ENCODE measurements at regions not wholly inside any gene's neighbourhood (a gene's known extent, or its start where the extent isn't known, plus 50 kb on each side); places are given as distances from the start of the nearest gene placed in this dataset.

GRCh38 chr12:14153803-14154202, 172.4 kb upstream of the GRIN2B start:
- H2AFZ ChIP-seq (ENCODE audit: low read length) = no peak overlapping the region
- WGBS (ENCODE audit: low lambda C conversion rate) = 7% methylated on average over 1 of the region's 1 CpG
- H3K36me3 ChIP-seq (replicated peaks in 1 of 2; ENCODE audit: control insufficient read depth in 1 of 2, insufficient read depth in 2 of 2, low read length in 2 of 2) = no peaks in the 10 kb centered on the region
- CTCF ChIA-PET (ENCODE audit: low intra/inter-chr PET ratio, low total read pairs) = no interaction called here
- no peak for TF ChIP-seq CTCF (CRISPR knock-in tag; IDR thresholded peaks at IDR 0.05)
- TF ChIP-seq TSC22D2 (CRISPR knock-in tag; IDR thresholded peaks at IDR 0.05; ENCODE audit: borderline replicate concordance) = no peak
- no peak for TF ChIP-seq TAF15 (IDR thresholded peaks at IDR 0.05; ENCODE audit: low read depth, low read length, poor library complexity, severe bottlenecking)
- TF ChIP-seq GFI1 (CRISPR knock-in tag; IDR thresholded peaks at IDR 0.05; ENCODE audit: borderline replicate concordance) = no peak
- TF ChIP-seq FOSL1 (CRISPR knock-in tag; IDR thresholded peaks at IDR 0.05; ENCODE audit: borderline replicate concordance) = no peak
- no peak for TF ChIP-seq MIER3 (CRISPR knock-in tag; IDR thresholded peaks at IDR 0.05; ENCODE audit: borderline replicate concordance)
- no peak for TF ChIP-seq ZNF572 (CRISPR knock-in tag; IDR thresholded peaks at IDR 0.05)
- no peak for TF ChIP-seq MTA1 (CRISPR knock-in tag; IDR thresholded peaks at IDR 0.05; ENCODE audit: borderline replicate concordance)
- no peak for TF ChIP-seq ZNF678 (CRISPR knock-in tag; IDR thresholded peaks at IDR 0.05)
- TF ChIP-seq PCBP2 (optimal IDR thresholded peaks at IDR 0.05; ENCODE audit: low read depth, low read length, poor library complexity, severe bottlenecking) = no peak
- no peak for TF ChIP-seq CBX2 (IDR thresholded peaks at IDR 0.05; ENCODE audit: low read depth, low read length)
- TF ChIP-seq CBX2 (CRISPR knock-in tag; IDR thresholded peaks at IDR 0.05; ENCODE audit: low read depth) = no peak
- TF ChIP-seq ZFX (CRISPR knock-in tag; IDR thresholded peaks at IDR 0.05; ENCODE audit: low read depth) = no peak
- no peak for TF ChIP-seq RBM39 (IDR thresholded peaks at IDR 0.05; ENCODE audit: low read depth, low read length, poor library complexity, severe bottlenecking)
- TF ChIP-seq SMAD1 (CRISPR knock-in tag; IDR thresholded peaks at IDR 0.05; ENCODE audit: borderline replicate concordance, low read depth) = no peak
- TF ChIP-seq MYNN (CRISPR knock-in tag; IDR thresholded peaks at IDR 0.05; ENCODE audit: low read depth) = no peak
- TF ChIP-seq ARNT2 (CRISPR knock-in tag; IDR thresholded peaks at IDR 0.05; ENCODE audit: low read depth) = no peak
- TF ChIP-seq ZNF143 (CRISPR knock-in tag; IDR thresholded peaks at IDR 0.05) = no peak
- TF ChIP-seq ZMAT3 (CRISPR knock-in tag; conservative IDR thresholded peaks at IDR 0.05) = no peak
- TF ChIP-seq IKZF4 (CRISPR knock-in tag; IDR thresholded peaks at IDR 0.05; ENCODE audit: borderline replicate concordance, low read depth, not compliant biosample characterization) = no peak
- no peaks in the 10 kb centered on the region for H3K9me3 ChIP-seq (ENCODE audit: low read length)
- DNase-seq (ENCODE audit: low spot score) = no peak
- H3K4me3 ChIP-seq (replicated peaks in 1 of 3; ENCODE audit: insufficient read depth in 1 of 3, low read depth in 2 of 3, low read length in 3 of 3) = no peak overlapping the region
- POLR2A ChIA-PET = no interaction called here
- no peak for FAIRE-seq
- no peak overlapping the region for H3K9ac ChIP-seq (ENCODE audit: insufficient read depth, low read depth, low read length)
- H3K4me1 ChIP-seq (ENCODE audit: insufficient read depth, low read length) = no peaks in the 10 kb centered on the region
- intact Hi-C loops (cut with micrococcal nuclease; ENCODE audit: unreplicated experiment) (no loop called here), in situ Hi-C loops (cut with HindIII; ENCODE audit: extremely low pct_ligation_motif_present, low pct_unique_long_range_greater_than_20kb) (loop anchor here (25.0 kb wide), 1 partner anchor 792 kb away; no protein-coding TSS in a partner anchor)
- no peaks in the 10 kb centered on the region for H3K79me2 ChIP-seq (ENCODE audit: insufficient read depth, low read length)
- no peak overlapping the region for H3K4me2 ChIP-seq (ENCODE audit: low read depth, low read length)
- no peak for ATAC-seq
- no peak overlapping the region for H3K27ac ChIP-seq (ENCODE audit: extremely low read length, insufficient read depth, low read length)
- no peaks in the 10 kb centered on the region for H3K27me3 ChIP-seq (ENCODE audit: control insufficient read depth in 1 of 2, insufficient read depth in 2 of 2, low read length in 2 of 2)
- no peaks in the 10 kb centered on the region for H4K20me1 ChIP-seq (ENCODE audit: insufficient read depth, low read length)
- no TSS peak for BruUV-seq (replicated peaks)

All from HepG2 (cell line).